Adipose tissue (tissue), 3 donors: ENCODE measurements at regions not wholly inside any gene's neighbourhood (a gene's known extent, or its start where the extent isn't known, plus 50 kb on each side); places are given as distances from the start of the nearest gene placed in this dataset.
"Not testable (repeated sequence)": the region's sequence is repeated elsewhere in the genome, so short reads cannot be mapped to it uniquely, and the experiment has no call there.

Source experiments
- H3K27ac ChIP-seq: one replicate; pipeline ENCODE4 v1.5.1; 2013; ENCODE audit warnings: low read depth, low read length
- WGBS, 3 donors: extraction: QIAGEN DNeasy Blood & Tissue Kit; methylation state at CpG; one replicate each; pipeline ENCODE4 v1.1.7; 2013; 5-methylcytosine and 5-hydroxymethylcytosine counted together
- donor health status: healthy with polysubstance abuse.
- donor health status: Bipolar disorder and iron deficiency.
- donor health status: healthy.

DNA sequence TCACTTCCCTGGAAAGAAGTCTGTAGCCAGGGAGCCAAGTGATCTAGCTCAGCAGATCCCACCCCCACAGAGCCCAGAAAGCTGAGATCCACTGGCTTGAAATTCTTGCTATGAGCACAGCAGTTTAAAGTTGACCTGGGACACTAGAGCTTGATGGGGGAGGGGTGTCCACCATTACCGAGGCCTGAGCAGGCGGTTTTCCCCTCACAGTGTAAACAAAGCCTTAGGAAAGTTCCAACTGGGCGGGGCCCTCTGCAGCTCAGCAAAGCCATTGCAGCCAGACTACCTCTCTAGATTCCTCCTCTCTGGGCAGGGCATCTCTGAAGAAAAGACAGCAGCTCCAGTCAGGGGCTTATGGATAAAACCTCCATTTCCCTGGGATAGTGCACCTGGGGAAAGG, 887.2 kb upstream of the LRATD1 start:
- 29 to 41% (median 30%) methylated on average over 3 of the region's 3 CpGs for WGBS, 3 donors
- no peak overlapping the region for H3K27ac ChIP-seq

DNA sequence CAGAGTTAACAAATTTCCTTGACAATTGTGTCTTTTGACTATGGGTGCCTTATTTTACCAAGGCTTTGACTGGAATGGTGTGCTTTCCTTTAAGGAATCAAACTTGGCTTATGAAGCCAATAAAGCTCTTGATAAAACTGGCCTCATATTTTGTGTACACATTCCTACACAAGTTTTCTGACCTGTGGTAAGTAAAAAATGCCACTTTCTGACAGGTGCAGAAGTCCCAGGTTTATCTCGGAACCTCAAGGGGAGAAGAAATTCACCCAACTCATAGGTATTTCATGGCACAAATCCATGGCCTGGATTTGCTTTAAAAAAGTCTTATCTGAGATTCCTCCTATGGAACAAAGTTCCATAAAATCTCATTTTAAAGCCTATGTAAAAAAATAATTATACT, 880.6 kb upstream of the LRATD1 start:
- H3K27ac ChIP-seq, result no peak overlapping the region
- 37 to 95% (median 92%) methylated on average over 1 of the region's 1 CpG for WGBS, 3 donors

DNA sequence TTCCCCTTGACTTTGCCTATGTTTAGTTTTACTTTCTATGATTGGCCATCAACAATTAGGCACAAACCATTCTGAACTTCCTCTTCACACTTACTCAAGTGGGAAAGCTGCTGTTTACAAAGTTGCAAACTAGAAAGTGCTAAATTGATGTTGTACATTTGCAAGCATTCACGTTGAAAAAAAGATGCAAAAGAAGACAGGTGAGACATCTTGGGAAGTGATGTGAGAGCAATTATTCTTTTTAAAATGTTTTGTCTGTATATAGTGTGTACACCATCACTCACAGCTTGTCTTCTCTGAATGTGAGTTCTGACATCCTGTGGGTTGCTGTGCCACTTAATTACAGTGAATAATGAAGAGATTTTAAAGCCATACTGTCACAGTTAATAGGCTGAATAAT, 874.1 kb upstream of the LRATD1 start:
- H3K27ac ChIP-seq, result no peak overlapping the region
- WGBS, 3 donors, result 8 to 17% (median 12%) methylated on average over 1 of the region's 1 CpG

DNA sequence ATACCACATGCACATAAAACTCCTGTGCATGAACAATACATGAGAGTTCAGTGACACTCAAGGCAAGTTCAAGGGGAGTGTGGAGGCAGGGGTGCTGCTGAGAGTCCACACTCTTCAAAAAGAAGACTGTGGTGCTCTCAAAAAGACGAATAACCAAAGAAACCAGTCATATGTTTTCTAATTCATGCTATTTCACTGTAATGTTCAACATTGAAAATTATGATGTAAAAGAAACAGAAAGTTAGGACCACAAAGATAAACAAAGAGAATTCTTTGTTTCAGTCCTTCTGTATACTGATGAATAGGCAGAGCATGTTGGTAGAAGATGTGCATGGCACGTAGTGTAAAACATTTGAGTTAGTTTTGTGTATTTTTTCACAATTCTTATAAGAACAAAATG, 864.2 kb upstream of the LRATD1 start:
- WGBS, 3 donors, result 46 to 53% (median 52%) methylated on average over 2 of the region's 2 CpGs
- H3K27ac ChIP-seq, result no peak overlapping the region

DNA sequence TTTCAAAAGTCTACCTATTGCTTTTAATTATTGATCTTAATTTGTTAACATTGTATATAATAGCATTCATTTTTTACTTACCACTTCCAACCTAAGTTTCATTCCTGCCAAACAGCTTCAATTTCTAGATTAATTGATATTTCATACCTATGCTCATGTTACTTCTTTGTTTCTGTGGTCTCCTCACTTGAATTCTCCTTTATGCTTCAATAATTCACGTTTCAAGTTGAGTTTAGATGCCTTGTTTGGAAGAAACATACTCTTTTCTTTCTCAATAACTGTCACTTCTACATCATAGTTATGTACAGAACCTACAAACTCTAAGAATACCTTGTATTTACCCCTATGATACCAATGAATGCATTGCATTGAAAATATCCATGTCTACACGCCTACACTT, 862.2 kb upstream of the LRATD1 start:
- WGBS, 3 donors, result 61 to 68% (median 63%) methylated on average over 2 of the region's 2 CpGs
- H3K27ac ChIP-seq, result no peak overlapping the region

DNA sequence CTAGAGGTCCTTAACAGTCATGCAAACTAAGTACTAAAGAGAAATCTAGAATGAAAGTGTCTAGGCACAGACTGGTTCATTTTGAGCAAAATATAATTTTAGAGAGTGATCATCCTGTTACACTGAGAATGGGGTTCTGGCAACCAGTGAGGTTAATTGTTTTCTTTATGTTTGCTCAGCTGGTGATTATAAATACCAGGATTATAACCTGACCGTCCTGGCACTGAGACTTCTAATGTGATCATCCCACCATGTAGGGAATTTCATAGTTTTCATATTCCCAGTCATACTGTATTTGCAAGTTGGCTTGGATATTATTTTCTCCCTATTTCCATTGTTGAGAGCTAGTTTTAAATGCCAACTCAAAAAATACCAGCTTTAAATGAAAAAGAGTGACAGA, 852.5 kb upstream of the LRATD1 start:
- H3K27ac ChIP-seq, result no peak overlapping the region
- 19 to 60% (median 54%) methylated on average over 1 of the region's 1 CpG for WGBS, 3 donors

DNA sequence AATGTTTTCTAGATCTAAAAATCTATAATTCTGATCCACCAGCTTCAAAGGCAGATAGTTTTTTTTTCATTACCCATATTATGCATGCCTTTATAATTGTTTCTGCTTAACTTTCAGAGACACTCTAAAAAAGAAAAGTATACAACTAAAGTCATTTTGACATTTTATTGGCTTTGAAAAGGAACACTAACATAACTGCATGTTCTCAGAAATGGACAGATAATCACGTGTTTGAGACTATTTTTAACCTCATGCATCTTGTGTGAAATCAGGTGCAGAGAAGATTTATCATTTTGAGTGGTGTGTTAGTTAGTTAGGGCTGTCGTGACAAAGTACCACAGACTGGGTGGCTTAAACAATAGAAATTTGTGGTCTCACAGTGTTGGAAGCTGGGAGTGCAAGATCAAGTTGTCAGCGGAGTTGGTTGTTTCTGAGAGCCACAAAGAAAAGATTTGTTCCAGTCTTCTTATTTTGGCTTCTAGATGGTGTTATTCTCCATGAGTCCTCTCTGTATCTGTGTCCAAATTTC, 841.4 kb upstream of the LRATD1 start:
- WGBS, 3 donors, result 35 to 44% (median 35%) methylated on average over 3 of the region's 3 CpGs
- no peak overlapping the region for H3K27ac ChIP-seq

DNA sequence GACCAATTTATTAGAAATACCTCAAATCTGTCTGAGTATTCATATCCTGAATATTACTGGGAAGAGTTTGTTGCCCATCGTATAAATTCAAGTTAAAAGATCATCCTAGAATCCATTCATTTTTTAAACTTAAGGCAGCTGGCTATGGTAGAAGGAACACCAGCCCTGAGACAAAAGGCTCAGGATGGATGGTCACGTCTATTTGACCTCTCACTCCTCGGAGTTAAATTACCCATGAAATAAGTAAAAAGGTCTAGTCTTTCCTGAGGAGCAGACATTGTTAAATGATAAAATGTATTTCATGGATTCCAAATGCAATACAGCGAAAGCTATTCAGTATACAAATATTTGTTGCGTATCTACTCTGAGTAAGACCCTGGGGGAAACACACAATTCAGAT, 826.0 kb upstream of the LRATD1 start:
- WGBS, 3 donors, result 78 to 86% (median 84%) methylated on average over 5 of the region's 5 CpGs
- no peak overlapping the region for H3K27ac ChIP-seq

DNA sequence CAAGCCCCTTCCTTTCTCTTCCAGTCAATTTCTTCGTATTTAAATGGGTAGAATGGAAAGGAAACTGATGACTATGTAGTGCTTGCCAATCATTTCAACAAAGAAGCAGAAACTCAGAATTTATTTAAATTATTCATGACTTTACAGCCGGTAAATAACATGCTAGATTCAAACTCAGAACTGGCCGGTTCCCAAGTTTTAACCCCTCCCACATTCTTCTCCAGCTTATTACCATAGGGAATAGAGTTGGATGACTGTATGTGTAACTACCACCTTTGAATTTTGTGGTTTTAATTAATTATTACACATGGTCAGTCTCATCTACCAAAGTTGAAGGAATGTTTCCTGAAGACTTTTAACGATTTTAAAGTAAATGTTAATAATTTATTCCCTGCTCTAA, 819.3 kb upstream of the LRATD1 start:
- H3K27ac ChIP-seq, result no peak overlapping the region
- 73 to 76% (median 75%) methylated on average over 4 of the region's 4 CpGs for WGBS, 3 donors

DNA sequence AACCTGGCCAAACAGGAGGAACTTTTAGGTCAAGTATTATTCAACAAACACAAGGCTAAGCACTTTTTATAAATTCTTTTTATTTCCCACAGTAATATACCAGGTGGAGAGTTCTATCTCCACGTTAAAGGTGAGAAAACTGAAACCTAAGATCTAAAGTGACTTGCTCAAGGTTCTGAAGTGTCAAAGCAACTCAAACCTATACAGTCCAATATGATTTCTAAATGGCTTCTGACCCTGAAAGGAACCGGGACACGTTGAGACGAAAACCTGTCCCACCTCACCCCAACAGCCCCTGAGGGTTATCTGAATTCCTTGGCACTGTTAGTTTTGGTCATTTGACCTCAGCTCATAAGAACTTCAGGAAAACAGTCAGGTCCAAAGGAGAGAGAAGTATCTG, 814.5 kb upstream of the LRATD1 start:
- no peak overlapping the region for H3K27ac ChIP-seq
- WGBS, 3 donors, result 54 to 70% (median 66%) methylated on average over 4 of the region's 4 CpGs

DNA sequence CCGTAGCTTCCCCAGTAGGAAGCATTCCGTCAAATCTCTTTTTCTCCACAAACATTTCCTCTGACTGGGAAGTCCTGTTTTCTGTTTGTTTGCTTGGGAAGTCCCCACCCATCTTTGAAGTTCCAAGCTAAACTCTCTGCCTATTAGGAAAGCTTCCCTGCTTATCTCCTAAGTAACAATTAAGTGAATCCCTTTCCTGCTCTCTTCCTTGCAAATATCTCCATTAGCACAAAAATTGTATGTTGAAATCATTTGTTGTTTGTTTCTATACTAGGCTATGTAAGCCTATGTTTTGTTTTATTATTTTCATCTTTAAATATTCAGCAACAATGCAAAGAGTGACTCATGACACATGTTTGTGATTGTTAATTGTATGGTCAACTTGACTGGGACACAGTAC, 812.6 kb upstream of the LRATD1 start:
- no peak overlapping the region for H3K27ac ChIP-seq
- 66 to 69% (median 68%) methylated on average over 2 of the region's 2 CpGs for WGBS, 3 donors

DNA sequence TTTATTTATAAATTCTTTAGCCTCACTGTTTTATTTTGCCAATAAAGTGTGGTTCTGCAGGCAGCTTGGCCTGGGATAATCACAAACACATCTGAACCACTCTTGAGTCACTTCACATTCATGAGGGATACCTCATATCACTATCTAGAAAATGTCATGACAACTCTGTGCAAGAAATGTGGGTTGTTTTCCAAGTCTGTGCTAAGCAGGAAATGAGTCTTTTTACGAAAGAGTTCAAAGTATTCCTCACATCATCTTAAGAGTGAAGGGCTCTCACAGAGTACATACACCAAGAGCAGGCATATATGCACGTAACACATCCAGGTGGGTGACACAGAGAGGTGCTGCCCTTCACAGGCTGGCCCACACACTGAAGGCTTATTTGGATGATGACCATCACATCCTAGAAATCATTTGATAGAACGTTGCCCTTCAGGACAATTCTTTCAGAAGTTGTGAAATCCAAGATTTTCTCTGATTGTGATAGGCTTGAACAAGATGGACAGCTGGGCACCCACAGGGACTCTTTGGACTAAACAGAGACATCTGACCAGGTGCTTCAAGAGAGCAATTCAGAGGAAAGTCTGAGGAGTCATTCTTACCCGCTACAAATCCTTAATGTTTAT, 811.1 kb upstream of the LRATD1 start:
- WGBS, 3 donors, result 69 to 76% (median 72%) methylated on average over 4 of the region's 4 CpGs
- H3K27ac ChIP-seq, result no peak overlapping the region

DNA sequence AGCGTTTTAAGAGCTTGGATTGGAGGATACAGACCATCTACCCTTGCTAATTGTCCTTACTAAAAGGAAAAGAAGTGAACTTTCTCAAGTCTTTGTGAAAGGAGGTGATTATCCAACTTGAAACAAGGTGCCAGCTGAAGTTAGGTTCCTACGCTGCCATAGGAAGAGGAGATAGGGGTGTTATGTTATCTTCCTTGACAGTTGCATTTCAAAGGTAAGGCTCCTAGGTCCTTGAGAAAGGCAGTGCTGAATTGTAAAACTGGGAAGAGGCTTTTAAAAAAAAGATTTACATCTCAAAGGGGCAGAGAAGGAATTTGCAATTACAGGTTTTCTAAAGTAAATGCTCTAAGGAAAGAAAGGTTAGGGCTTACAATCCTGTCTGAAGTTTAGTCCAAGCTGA, 810.2 kb upstream of the LRATD1 start:
- H3K27ac ChIP-seq, result no peak overlapping the region
- WGBS, 3 donors, result 53 to 62% (median 55%) methylated on average over 2 of the region's 2 CpGs

DNA sequence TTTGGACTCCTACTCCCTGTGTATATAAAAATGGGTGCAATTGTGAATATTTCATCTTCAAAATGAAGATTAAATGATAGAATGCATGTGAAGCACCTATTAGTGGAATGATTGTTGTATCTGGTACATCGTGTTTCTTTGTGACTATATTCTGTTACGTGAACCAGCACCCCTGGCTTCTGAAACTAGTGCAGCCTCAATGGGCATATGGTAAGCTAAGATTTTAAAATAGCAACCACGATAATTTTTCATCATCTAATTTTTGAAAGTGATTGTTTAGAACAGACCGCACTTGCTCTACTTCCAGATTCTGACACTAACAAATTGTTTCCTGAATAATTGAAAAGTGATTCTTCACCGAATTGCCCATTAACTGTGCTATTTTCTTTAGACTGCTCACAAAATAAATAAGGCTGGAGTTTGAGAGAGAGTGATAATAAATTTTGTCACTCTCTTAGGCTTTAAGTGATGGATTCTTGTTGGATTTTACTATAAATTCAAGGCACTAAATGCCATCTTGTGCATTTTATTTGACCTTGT, 806.1 kb upstream of the LRATD1 start:
- no peak overlapping the region for H3K27ac ChIP-seq
- WGBS, 3 donors, result 45 to 55% (median 52%) methylated on average over 5 of the region's 5 CpGs

DNA sequence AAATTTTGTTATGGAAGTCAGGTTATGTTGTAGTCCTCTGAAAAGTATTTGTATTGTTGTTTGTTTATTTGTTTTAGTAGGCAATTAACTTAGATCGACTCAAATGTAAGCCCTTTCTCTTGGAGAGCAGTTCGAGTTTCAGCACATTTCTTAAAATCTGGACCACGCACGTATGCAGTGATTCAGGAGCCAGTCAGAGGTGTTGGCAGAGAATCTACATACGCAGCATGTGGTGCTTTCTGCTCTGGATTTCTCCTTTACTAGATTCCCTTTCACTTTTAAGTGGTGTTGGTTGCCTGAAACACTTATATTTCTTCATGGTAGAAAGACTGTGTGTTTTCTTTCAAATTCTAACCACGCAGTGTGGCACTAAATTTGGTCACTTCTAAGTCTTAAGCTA, 773.9 kb upstream of the LRATD1 start:
- no peak overlapping the region for H3K27ac ChIP-seq
- WGBS, 3 donors, result 69 to 77% (median 74%) methylated on average over 6 of the region's 6 CpGs

DNA sequence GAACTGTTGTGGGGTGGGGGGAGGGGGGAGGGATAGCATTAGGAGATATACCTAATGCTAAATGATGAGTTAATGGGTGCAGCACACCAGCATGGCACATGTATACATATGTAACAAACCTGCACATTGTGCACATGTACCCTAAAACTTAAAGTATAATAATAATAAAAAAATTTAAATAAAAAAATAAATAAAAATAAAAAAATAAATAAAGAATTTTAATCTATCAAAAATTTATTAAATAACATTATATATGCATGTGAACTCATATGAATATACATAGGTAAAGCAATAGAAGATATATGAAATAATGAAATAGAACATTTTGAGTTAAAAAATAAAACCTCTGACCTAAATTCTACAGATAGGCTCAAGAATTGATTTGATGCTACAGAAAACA, 764.2 kb upstream of the LRATD1 start:
- H3K27ac ChIP-seq, result not testable (repeated sequence)

DNA sequence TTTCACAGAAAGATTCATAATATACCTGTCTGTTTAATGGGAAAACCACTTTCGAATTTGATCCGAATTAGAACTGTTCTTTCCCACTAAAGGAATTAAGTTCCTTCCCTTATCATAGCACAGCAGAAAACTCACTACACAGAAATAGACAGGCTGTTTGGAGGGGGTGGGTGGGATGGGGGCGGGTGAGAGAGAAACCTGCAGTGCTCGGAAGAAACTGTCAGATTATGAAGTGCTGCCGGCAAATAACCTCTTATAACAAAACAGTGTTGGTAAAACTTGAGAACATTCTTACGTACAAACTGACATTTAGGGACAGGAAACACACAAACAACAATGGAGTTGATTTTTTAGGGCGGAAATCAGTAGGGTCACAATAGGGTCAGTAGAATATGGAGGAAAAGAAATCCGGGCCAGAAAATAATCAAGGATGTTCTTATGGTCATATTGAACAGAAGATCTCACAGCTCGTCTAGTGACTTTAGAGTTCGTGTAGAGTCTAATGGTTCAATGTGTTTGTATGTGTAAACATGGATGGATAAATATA, 756.0 kb upstream of the LRATD1 start:
- no peak overlapping the region for H3K27ac ChIP-seq
- WGBS, 3 donors, result 36 to 68% (median 51%) methylated on average over 10 of the region's 10 CpGs

DNA sequence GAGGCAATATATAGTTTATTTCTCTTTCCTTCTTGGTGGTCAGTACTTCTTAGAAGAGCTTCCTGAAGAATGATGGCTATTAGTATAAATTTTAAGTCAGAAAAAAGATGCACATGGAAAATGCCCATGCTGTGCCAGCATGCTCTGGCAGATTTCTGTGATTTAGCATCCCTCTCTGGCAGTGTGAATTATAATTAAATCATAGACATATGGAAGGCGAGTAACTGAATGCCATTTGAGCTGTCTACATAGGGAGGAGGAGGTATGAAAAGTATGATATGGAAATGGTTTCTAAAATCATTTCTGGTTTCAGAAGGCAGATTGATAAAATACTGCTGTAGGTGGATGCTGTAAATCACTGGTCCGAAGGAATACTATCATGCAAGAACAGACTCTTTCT, 754.9 kb upstream of the LRATD1 start:
- 85 to 90% (median 88%) methylated on average over 2 of the region's 2 CpGs for WGBS, 3 donors
- H3K27ac ChIP-seq, result no peak overlapping the region

DNA sequence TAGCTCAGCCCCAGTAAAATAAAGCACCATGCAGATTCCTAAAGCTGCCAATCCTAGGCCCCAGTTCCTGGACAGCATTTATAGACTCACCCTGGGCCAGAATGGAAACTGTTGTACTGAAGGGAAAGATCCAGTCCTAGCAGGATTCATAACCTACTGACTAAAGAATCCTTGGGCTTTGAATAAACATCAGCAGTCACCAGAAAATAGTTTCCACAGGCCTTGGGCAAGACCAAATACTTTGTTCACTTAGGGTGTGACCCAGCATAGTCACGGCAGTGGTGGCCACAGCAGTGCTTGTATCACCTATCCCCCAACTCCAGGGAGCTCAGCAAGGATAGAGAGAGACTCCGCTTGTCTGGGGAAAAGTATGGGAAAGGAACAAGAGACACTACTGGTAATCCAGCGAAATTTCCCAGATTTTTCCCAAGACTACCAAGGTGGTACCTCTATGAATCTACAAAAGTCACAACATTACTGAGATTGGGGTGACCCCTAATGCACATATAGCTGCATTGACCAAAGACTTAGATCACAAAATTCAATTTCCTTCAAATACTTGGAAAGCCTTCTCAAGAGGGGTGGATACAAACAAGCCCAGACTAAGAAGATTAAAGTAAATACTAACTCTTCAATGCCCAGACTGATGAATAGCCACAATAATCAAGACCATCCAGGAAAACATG, 748.1 kb upstream of the LRATD1 start:
- H3K27ac ChIP-seq, result no peak overlapping the region
- WGBS, 3 donors, result 85 to 91% (median 85%) methylated on average over 3 of the region's 3 CpGs

DNA sequence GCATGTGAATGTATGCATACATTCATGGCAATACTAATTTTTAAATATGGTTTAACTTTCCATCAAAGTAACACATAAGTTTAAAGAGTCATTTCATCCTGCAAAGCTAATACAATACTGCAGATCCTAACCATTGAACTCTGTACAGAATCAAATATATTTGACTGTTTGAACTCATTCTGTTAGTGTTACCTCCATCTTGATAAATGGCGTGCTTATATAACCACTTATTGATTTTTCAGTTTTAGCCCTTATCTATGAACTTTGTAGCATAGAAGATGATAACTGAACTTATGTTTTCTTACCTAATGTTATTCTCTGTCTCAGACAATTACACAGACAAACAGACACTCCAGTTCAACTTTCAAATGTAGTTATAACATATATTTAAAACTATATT, 731.0 kb upstream of the LRATD1 start:
- H3K27ac ChIP-seq, result no peak overlapping the region
- 31 to 88% (median 81%) methylated on average over 1 of the region's 1 CpG for WGBS, 3 donors
